ENCODE measurements at regions not wholly inside any gene's neighbourhood (a gene's known extent, or its start where the extent isn't known, plus 50 kb on each side); places are given as distances from the start of the nearest gene placed in this dataset.
A peak's percentile ranks its signal among the peaks of the same experiment; 100 is the strongest.

DNA sequence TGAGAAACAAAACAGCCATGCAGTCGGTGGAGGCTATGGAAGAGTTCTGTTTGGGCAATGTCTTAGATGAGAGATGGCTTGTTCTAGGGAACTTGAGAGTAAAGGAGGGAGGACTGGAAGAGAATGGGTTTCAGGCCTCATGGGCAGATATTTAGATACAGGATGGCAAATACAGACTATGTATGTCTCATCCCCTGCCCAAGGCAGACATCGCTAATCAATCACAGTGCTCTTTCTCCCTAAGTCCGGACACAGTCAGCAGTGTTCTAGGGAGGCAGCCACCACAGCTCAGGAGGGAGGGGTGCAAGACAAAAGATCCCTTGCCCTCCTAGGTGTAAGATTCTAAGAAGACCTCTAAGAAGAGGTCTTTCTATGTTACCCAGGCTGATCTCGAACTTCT lies 159.3 kb upstream of the TLE3 start:
- DNase-seq (ENCODE audit: low spot score) = no peak

DNA sequence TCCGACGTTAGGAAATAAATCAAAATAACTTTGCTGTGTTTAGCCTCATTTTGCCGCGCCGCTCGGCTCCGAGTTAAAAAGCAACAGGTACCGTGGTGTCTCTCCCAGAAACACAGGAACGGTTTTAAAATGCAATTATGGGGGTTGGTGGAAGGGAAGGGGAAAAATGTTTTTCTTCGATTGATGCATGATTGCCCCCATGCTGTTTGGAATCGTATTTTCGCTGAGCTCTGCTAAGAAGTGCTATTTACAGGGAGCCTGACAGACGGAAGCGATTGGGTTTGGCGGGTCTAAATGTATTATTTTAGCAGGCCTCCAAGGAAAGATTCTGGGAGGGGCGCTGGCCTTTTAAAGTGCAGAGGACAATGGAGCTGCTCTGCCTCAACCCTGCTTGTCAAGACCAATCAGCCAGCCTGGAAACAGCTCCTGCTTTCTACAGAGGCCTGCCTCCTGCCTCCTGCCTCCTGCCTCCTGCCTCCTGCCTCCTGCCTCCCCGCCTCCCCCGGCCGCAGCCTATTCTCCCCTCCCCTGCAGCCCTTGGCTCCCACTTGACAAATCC lies 156.7 kb upstream of the TLE3 start:
- DNase-seq (ENCODE audit: low spot score) = no peak

DNA sequence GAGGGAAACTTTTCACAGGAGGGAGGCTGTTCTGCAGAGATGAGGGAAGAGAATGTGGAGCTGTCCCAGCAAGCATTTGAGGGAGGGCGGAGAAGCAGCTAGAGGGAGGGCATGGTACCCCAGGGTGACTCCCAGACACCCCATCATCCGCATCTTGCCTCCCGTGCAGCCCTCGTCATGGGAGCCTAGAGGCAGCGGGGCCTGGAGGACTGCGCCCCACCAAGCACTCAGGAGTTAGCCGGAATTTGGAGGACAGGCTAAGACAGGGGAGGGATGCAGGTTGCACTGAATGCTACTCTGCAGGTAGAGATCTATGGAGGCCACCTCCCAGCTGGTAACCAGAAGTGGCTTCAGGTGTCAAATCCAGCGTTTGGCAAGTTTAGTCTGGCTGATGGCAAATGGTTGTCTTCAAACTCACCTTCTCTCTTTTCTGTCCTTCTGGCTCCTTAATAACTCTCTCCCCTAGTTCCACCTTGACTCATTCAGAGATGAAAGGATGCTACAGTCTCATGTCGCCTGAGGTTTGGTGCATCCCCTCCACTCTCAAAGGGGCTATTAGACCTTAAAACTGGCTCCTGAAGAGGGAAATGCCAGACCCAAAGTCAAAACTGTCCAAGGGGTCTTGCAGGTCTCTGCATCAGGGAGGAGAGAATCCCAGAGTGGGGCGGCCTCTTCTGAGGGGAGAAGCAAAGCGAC lies 155.9 kb upstream of the TLE3 start:
- DNase-seq (ENCODE audit: low spot score) = no peak

DNA sequence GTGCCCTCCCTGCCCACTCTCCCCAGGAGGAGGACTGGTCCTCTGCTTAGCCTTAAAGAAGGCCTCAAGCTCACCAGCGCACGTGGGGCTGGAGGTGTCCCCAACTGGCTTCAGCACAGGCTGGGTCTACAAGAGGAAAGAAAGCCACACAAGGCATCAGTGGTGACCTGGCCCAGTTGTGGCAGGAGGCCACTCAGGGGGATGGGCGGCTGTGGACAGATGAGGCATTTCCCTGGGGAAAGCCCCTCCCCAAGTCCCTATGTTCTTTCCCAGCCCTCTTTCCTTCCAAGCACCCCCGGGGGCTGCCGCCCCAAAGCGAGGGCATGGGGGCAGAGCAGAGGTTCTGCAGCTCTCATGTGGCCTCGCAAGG lies 155.2 kb upstream of the TLE3 start:
- no peak for DNase-seq (ENCODE audit: low spot score)

DNA sequence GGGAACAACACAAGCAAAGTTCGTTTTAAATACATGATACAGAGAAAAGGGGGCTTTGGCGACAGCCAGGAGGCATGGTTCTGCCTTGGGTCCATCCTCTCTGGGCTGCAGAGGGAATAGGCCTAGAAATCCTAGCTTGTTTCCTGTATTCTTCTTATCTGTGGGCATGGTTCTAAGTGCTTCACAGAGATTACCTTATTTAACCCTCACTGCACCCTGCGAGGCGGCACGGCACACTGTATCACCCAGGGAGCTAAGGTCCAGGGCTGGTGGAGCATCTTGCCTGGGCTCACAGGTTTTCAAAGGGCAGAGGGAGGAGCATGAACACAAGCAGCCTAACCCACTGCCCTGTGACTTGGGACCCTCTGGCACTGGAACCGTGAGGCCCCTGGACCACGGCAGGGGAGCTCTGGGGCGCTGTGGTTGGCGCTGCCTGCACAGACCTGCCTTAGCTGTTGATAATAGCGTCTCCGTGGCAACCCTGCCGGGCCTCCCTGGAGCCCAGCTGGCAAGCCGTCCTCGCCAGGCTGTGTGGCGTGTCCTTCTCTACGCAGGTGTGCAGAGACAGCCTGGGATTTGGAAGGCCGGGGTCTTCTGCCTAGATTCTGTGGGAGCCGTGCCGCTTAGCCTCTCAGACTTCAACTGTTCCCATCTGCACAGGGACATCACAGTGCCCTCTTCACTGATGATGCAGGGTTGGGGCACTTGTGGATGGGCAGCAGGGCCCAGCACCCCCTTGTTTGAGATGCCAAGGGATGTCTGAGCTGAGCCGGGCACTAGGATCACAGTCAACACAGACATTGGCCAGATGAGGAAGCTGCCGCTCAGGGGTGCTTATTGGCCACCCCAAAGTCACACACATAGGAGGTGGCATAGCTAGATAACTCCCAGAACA lies 154.6 kb upstream of the TLE3 start:
- DNase-seq (ENCODE audit: low spot score) = no peak

DNA sequence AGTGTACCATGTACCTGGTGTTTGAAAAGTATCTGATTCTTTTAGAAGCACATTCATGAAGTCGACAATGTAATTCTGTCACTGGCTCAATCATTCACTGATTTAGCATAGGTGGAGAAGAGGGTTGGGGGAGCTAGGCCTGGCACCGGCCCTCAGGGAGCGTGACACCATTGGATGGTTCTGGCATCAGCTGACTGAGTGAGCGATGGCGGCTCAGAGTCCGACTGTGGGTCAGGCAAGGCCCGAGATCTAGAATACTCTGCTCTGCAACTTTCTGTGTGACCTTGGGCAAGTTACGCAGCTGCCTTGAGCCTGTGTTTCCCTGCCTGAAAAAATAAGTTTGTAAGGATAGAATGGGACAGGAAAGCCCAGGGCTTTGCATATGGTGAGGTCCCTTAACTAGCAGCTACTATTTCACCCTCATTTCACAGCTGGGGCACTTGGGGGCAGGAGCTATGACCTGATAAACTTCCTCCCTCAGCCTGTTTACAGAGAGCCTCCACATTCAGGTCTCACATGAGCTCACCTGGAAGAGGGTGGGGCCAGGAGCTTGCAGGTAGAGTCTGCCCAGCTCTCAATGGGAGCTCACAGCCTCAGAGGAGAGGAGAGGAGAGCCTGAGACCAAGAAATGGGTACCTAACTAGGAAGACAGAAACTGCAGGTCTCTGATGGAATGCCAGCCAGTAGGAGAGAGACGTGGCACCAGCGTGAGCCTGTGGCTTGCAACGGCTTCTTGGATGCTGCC lies 153.7 kb upstream of the TLE3 start:
- DNase-seq (ENCODE audit: low spot score) = no peak

DNA sequence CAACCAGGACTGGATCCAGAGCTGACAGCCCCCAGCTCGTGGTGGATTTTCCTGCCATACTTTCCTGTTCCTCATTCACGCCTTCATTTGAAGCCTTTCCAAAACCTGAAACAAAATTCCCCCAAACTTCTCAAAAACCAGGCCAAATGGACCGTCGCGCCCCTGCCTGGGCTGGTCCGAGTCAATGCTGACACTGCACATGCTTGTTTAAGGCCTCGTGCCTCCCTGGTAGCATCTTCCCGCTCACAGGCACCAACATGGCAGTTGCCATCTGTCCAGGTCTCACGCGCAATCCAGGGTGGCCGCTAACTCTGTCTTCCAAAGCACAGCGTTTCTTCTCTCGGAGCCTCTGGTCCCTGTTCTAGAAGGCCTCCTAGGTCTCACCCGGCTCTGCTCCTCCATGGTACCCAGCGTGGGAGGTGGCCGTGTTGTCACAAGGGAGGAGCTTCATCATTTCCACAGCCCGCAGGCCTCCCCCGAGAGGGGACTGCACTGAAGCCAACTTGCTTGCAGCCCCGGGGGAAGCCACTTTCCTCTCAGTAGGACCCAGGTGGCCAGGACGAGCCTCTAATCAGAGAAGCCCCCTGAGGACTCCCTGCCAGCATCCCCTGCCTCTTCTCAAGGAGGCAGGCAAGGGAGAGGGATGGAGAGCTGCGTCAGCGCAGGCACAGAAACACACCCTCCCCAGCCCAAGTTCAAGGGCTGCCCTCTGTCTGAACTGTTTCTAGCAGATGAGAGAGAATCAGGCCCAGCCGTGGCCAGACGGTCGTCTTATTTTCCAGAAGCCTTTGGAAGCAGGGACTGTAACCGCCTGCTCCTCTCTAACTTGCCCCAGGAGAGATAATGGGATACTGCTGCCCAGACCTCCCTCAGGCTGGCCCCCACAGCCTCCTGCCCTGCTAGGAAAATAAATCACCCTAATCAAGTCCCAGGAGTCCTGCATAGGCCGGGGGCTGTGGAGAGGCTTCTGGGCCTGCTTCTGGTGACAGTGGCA lies 152.8 kb upstream of the TLE3 start:
- no peak for DNase-seq (ENCODE audit: low spot score)

DNA sequence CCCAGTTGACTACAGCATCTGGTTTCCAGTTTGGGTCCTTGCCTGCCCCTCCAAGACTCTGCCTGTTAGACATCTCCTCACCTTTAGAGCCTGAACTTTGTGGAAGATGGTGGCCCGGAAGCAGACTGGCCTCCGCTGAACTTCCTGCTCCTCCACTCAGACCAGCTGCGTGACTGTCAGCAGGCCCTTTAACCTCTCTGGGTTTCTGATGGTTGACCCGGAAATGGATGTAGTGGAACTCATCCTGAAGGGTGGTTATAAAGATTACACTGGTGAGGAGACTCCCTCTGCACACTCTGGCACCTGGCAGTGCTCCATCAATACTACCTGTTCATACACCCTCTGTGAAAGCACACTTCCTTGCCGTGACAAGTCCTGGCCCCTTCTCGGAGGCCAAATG lies 151.9 kb upstream of the TLE3 start:
- no peak for DNase-seq (ENCODE audit: low spot score)

DNA sequence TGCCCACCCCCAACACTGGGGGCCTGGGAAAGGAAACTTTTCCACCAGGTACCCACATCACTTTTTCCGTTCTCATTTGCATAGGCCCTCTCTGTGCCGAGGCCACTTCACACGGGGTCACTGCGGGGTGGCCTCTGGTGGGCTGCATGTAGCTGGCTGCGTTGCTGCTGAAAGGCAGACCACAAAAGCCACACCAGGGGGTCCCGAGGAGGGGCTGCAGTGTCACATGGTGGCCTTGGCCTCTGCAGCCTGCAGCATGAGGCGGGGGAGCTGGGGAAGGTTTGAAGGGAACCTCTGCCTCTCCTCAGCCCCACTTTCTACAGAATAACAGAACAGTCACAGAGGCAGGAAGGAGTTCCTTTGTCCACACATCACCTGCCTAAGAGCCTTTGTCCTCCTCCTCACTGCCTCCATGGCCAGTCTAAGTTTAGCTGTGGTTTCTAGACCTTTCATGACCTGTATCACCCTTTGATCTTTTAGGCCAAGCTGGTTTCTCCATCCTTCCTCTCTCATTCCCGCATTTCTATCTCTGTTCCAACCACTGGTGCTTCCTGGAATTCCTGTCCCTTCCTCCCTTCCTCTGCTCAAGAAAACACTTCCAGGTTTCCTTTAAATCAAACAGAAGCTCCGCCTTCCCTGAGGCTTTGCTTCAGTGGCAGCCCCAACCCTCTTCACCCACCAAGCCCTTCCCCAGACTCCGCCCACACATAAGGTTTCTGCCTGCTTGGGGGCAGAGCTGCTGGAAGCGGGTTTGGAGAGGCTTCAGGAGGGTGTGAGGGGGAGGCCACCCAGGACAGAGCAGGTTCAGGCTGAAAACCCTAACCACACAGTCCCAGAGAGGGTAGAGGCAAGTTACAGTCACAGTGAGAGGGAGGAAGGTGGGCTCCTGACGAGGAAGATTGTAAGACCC lies 150.7 kb upstream of the TLE3 start:
- no peak for DNase-seq (ENCODE audit: low spot score)

DNA sequence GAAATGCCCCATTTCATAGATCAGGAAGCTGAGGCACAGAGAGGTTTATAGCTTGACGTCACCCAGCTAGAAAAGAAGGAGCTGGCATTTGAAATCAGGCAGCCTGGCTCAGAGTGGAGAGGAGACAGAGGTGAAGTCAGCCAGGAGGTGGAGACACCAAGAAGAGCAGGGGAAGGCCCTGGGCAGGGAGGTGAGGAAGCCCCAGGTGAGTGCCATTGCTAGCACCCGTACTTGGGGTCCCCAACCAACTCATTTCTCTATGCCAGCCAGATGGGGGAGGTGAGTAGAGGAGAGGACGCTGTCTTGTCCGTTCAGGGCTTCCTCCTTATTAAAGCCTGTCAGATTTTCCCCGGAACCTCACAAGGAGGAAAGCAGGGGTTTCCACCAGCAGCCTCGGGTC lies 149.6 kb upstream of the TLE3 start:
- DNase-seq (ENCODE audit: low spot score) = peak; percentile 51

DNA sequence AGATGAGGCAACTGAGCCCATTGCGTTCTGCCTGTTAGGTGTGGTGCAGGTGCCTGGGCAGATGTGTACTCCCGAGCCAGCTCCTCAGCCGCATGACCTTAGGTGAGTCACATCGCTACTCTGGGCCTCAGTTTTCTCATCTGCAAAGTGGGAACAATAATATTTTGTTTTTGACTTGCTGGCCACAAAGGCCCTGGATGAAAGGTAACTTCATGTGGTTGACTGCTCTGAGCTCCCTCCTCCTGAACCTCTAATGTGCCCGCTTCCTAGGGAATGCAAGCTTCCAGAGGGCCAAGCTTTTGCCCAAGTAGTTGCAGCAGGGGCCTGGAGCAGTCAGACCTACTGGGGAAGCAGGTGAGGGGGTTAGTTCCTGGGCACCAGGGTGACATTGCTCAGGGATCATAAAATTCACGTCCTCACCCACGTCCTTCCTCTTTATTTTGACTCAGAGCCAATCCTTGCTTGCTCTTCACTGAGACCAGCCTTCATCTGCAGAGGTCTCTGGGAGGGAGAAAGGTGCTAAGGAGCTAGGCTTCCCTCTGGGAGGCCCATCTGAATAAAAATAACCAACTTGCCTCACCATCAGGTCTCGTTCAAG lies 149.0 kb upstream of the TLE3 start:
- DNase-seq (ENCODE audit: low spot score) = peak; percentile 24

DNA sequence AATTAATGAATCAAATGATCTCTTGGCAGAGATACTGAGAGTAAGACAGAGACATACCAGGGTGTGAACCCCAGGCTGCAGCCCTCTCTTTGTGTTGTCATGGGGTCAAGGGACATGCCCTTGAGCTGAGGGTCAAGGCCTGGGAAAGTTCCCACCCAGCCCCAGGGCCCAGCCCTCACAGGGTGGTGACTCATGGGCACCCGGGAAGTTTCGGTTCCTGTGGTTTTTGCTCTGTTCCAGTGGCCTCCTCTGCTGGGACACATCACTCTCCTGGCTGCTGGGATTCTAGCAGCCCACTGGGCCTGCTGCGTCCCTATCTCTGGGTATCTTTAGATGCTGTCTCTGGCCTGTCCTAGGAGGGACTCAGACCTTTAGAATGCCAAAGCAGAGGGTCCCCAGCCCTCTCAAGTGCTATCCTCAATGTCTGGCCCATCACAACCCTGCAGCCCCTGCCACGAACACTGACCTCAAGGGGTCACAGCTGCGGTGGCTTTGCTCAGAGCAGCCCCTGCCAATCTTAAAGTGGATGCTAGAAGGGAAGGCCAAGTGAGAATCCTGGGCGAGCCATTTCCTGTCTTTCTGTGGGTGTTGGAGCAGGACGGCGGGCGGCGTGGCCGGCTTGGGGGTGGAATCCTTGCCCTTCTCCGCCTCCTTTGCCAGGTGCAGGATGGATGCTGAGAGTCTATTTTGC lies 148.4 kb upstream of the TLE3 start:
- peak; percentile 90 for DNase-seq (ENCODE audit: low spot score)

DNA sequence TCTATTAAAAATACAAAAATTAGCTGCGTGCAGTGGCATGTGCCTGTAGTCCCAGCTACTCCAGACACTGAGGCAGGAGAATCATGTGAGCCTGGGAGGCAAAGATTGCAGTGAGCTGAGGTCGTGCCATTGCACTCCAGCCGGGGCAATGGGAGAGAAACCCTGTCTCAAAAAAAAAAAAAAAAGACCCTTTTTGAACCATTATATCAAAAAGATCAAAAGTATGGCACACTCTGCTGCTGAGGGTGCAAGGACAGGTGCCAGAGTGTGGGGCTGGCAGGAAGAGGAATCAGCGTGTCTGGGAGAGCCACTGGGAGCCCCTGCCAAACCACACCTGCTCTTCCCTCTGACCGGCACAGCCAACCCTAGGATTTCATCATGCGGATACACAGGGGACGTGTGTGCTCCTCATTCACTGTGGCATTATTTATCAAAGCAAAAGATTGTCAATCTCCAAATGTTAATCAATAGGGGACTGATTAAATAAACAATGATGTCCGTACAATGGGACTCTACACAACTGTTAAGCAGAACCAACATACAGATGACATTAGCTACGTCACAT lies 147.3 kb upstream of the TLE3 start:
- peak; percentile 33 for DNase-seq (ENCODE audit: low spot score)

DNA sequence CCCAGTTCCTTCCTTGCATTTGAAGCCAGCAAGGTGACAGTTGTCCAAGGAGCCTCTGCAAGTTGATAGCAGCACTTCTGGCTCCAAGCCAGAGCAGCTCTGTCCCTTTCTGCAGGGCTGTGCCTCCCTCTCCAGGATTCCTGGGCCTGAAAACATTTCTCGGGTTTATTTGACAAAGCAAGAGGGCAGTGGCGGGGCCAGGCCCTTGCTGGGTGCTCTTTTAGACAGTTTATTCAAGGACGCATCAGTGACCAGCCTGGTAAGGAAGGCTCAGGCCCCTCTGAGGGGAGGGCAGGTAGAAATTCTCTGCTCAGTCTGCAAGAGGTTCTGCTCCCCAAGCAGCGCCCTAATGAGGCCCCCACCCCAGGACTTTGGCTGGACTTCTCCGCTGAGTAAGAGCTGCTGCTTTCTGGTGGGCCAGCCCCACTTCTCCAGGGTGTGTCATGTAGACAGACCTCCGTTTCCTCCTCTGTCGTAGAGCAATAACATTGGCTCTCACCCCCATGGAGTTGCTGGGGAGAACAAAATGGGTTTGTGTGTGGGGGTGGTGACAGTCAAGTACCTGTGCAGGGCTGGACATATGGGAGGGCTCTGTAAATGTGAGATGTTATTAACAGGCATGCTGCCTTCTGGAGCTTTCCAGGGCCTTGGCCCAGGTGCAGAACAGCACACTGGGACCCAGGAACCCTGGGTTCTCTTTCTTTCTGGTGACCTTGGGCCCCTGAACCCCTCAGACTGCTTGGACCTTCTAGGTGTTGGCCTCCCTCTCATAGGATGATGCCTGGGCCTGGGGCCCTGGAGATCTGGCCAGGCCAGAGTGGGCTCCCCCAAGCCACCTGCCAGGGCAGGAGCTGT lies 146.2 kb upstream of the TLE3 start:
- DNase-seq (ENCODE audit: low spot score) = peak; percentile 75

DNA sequence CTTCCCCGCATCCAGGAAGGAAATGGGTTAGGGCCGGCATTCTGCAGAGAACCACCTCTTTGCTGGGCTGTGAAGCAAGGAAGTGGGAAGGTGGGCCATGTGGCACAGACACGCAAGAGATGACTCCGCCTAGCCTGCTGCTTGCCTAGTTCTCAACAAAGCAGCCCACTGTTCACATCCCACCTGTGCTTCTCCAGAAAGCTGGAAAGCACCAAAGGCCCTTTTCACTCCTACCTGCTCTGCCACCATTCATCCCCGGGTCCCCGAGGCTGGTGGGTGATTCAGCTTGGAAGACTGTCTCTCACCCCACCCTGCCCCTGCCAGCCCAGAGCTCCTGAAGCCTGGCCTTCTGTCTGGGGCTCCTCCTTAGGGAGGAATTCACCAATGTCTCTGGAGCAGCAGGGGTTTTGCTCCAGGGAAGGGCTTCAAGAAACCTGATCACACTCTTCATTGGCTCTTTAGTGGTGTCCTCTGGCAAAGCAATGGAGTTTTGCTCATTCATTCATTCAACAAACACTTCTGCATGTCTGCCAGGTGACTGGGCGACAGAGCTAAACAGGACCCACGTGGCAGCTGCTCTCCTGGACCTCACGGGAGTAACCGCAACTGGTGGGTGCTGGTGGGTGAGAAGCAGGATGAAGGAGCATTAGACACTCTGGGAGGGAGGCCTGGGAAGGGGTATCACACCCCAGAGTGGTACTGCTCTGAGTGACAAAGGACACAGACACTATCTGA lies 145.4 kb upstream of the TLE3 start:
- DNase-seq (ENCODE audit: low spot score) = peak; percentile 80

DNA sequence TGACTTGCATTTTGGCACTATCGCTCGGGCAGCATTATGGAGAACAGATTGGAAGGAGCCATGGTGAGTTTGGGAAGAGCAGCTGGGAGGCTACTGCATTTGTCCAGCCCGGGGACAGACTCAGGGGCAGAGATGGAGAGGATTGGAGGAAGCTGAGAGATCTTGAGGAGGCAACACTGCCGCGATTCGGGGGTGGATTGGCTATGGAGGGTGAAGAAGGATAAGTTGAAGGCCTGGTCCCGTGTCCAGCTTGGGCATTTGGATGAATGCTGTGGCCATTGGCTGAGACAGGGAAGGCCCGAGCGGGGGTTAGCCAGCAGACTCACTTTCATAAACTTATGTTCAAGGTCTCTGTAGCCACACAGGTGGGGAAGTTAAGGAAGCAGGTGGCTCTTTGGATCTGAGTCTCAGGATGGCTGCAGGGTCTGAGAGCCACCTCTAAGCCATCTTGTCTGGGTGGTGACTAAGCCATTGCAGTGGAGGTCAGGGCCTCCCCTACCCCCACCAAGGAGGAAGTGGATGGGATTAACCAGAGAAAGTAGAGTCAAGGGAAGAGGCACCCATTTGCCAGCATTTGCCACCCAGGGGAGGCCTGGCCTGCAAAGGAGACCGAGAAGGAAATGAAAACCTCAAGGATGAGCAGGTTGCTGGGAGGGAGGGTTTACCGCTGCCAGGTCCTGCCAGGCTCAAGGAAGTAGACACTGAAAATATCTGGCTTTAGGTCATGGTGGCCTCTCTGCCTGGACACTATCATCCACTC lies 144.0 kb upstream of the TLE3 start:
- DNase-seq (ENCODE audit: low spot score) = peak; percentile 76
